Osteoblast (primary cell): ENCODE measurements at regions not wholly inside any gene's neighbourhood (a gene's known extent, or its start where the extent isn't known, plus 50 kb on each side); places are given as distances from the start of the nearest gene placed in this dataset.

ENCODE experiments used
- DNase-seq: peaks from one replicate; pipeline ENCODE4 v3.0.0; 2011; ENCODE audit warnings: low spot score, mixed read lengths; ENCODE audit not compliant: insufficient read length; ENCODE audit errors: missing footprints
- H2AFZ ChIP-seq: 2 replicates; pipeline ENCODE4 v1.6.0; 2011; ENCODE audit warnings: mild to moderate bottlenecking, low read length
- H3K27ac ChIP-seq: 2 replicates; pipeline ENCODE4 v1.5.1; 2011; ENCODE audit warnings: mild to moderate bottlenecking, low read depth, low read length, moderate library complexity
- H3K27me3 ChIP-seq: 2 replicates; pipeline ENCODE4 v1.6.0; 2012; ENCODE audit warnings: mild to moderate bottlenecking, control low read depth, inconsistent platforms, low read length, moderate library complexity; ENCODE audit not compliant: insufficient read depth
- H3K36me3 ChIP-seq: 2 replicates; pipeline ENCODE4 v1.5.1; 2011; ENCODE audit warnings: mild to moderate bottlenecking, low read length, control low read depth, moderate library complexity; ENCODE audit not compliant: insufficient read depth
- H3K4me1 ChIP-seq: 2 replicates; pipeline ENCODE4 v1.5.1; 2011; ENCODE audit warnings: mild to moderate bottlenecking, low read length, control low read depth, moderate library complexity; ENCODE audit not compliant: insufficient read depth
- H3K4me2 ChIP-seq: 2 replicates; pipeline ENCODE4 v1.6.0; 2011; ENCODE audit warnings: mild to moderate bottlenecking, low read length; ENCODE audit not compliant: insufficient read depth
- H3K4me3 ChIP-seq: fragments of 200-600 bp; sonication (generic); 3 replicates; pipeline ENCODE4 v1.5.1; 2012; ENCODE audit warnings: mild to moderate bottlenecking, low read length, inconsistent platforms; ENCODE audit not compliant: insufficient read depth
- H3K79me2 ChIP-seq: 2 replicates; pipeline ENCODE4 v1.6.0; 2012; ENCODE audit warnings: mild to moderate bottlenecking, low read length, control low read depth, inconsistent platforms; ENCODE audit not compliant: insufficient read depth
- H3K9me3 ChIP-seq: 2 replicates; pipeline ENCODE4 v1.5.1; 2011; ENCODE audit warnings: low read depth, low read length, control low read depth
- H4K20me1 ChIP-seq: 2 replicates; pipeline ENCODE4 v1.6.0; 2012; ENCODE audit warnings: mild to moderate bottlenecking, low read length, control low read depth; ENCODE audit not compliant: insufficient read depth
- TF ChIP-seq, protein P1 (sequence below): IDR thresholded peaks from 2 replicates; pipeline ENCODE4 v1.5.1; 2011; ENCODE audit warnings: mild to moderate bottlenecking, low read depth, low read length, moderate library complexity; ENCODE audit errors: extremely low read depth

DNA sequence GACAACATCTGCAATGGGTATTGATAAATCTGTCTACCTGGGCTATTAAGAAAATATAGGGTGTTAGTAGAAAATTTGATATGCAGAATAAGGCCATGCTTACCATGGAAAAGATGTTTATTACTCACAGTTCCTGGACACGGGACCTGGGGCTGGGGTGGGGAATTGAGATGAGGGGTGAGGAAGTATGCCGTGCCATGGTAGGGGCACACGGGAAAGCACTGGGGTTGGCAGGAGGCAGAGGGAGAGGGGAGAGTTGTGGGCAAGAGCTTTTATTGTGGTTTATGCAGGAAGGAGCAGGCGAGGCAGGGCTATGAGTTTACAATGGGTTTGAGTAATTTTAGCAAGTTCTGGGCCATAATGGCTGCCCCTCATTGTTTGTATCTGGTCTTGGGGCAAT is 493.8 kb downstream of the SIPA1L2 start:
- Histone ChIP-seq H3K27me3 (no peaks in the 10 kb centered on the region), H3K36me3 (no peaks in the 10 kb centered on the region), H3K4me3 (no peak overlapping the region), H3K4me2 (no peak overlapping the region), H3K4me1 (no peaks in the 10 kb centered on the region), H3K79me2 (no peaks in the 10 kb centered on the region), H3K27ac (no peak overlapping the region), H2AFZ (no peak overlapping the region), H3K9me3 (no peaks in the 10 kb centered on the region), H4K20me1 (no peaks in the 10 kb centered on the region)
- DNase-seq: no peak
- TF ChIP-seq, protein P1, sequence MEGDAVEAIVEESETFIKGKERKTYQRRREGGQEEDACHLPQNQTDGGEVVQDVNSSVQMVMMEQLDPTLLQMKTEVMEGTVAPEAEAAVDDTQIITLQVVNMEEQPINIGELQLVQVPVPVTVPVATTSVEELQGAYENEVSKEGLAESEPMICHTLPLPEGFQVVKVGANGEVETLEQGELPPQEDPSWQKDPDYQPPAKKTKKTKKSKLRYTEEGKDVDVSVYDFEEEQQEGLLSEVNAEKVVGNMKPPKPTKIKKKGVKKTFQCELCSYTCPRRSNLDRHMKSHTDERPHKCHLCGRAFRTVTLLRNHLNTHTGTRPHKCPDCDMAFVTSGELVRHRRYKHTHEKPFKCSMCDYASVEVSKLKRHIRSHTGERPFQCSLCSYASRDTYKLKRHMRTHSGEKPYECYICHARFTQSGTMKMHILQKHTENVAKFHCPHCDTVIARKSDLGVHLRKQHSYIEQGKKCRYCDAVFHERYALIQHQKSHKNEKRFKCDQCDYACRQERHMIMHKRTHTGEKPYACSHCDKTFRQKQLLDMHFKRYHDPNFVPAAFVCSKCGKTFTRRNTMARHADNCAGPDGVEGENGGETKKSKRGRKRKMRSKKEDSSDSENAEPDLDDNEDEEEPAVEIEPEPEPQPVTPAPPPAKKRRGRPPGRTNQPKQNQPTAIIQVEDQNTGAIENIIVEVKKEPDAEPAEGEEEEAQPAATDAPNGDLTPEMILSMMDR: no peak

DNA sequence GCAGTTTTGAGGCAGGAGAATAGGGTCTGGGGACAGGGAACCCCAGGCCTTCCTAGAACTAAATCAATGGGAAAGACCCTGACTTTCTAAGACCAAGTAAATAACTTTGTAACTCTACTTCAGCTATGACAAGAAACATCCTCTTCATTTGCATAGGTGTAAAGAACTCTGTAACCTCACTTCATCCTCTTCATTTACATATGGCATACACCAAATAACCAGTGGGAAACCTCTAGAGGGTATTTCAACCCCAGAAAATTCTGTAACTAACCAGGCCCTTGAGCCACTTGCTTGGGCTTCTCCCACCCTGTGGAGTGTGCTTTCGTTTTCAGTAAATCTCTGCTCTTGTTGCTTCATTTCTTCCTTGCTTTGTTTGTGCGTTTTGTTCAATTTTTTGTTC is 495.6 kb downstream of the SIPA1L2 start:
- no peak overlapping the region for H3K4me3 ChIP-seq
- H3K9me3 ChIP-seq: no peaks in the 10 kb centered on the region
- TF ChIP-seq, protein P1: no peak
- no peaks in the 10 kb centered on the region for H3K27me3 ChIP-seq
- no peak overlapping the region for H3K4me2 ChIP-seq
- H3K4me1 ChIP-seq: no peaks in the 10 kb centered on the region
- DNase-seq: no peak
- no peaks in the 10 kb centered on the region for H4K20me1 ChIP-seq
- H3K27ac ChIP-seq: no peak overlapping the region
- H3K36me3 ChIP-seq: no peaks in the 10 kb centered on the region
- H3K79me2 ChIP-seq: no peaks in the 10 kb centered on the region
- no peak overlapping the region for H2AFZ ChIP-seq

DNA sequence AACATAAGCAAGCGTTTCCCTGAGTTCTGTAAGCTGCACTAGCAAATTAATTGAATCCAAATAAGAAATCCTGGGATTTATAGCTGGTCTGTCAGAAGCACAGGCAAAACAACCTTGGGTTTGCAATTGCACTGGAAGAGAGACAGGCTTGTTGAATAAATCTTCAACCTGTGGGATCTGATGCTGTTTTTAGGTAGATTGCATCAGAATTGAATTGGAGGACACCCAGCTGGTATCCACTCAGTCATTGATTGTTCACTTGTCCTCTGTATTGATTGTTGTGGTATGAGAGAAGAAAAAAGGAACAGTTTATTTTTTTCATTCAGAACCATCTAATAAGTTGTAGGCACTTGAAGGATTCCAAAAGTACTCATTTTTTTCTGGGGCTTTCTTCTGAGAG is 497.4 kb downstream of the SIPA1L2 start:
- no peaks in the 10 kb centered on the region for H3K9me3 ChIP-seq
- H3K36me3 ChIP-seq: no peaks in the 10 kb centered on the region
- no peak for DNase-seq
- H2AFZ ChIP-seq: no peak overlapping the region
- no peak overlapping the region for H3K27ac ChIP-seq
- H3K79me2 ChIP-seq: no peaks in the 10 kb centered on the region
- H3K27me3 ChIP-seq: no peaks in the 10 kb centered on the region
- no peak overlapping the region for H3K4me2 ChIP-seq
- TF ChIP-seq, protein P1: no peak
- H4K20me1 ChIP-seq: no peaks in the 10 kb centered on the region
- H3K4me1 ChIP-seq: peaks cover 5% of the 10 kb centered on the region
- no peak overlapping the region for H3K4me3 ChIP-seq

DNA sequence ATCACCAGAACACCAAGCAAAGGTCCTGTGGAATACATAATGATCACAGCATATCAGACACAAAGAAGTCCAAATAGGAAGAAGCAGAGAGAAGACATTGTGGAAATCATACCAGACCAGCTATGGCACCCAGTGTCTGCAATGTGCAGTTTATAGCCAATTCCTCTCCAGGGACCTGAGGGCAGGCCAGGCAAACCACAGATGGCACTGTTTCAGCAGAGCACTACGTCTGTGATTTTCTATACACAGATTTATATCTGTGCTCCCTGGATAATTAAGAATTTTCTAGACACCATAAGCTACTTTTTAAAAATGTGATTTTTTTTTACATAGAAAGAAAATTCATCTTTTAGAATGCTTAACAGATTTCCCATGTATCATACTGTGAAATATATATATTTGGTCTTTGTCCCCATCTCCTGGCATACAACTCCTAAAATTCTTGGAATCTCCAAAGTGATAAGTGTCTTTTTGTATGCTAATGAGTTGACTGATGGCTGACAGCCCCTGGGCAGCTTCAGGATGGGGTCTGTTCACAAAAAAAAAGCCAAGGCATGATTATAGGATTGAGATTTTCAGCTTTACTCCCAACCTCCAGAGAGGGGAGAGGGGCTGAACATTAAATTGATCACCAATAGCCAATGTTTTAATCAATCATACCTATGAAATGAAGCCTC is 498.1 kb downstream of the SIPA1L2 start:
- Histone ChIP-seq H2AFZ (no peak overlapping the region), H3K36me3 (no peaks in the 10 kb centered on the region), H3K4me2 (no peak overlapping the region), H3K27me3 (no peaks in the 10 kb centered on the region), H4K20me1 (no peaks in the 10 kb centered on the region), H3K79me2 (no peaks in the 10 kb centered on the region), H3K27ac (no peak overlapping the region), H3K4me1 (peaks cover 12% of the 10 kb centered on the region), H3K9me3 (no peaks in the 10 kb centered on the region), H3K4me3 (no peak overlapping the region)
- TF ChIP-seq, protein P1: no peak
- no peak for DNase-seq
